ENCODE measurements at regions not wholly inside any gene's neighbourhood (a gene's known extent, or its start where the extent isn't known, plus 50 kb on each side); places are given as distances from the start of the nearest gene placed in this dataset.

DNA sequence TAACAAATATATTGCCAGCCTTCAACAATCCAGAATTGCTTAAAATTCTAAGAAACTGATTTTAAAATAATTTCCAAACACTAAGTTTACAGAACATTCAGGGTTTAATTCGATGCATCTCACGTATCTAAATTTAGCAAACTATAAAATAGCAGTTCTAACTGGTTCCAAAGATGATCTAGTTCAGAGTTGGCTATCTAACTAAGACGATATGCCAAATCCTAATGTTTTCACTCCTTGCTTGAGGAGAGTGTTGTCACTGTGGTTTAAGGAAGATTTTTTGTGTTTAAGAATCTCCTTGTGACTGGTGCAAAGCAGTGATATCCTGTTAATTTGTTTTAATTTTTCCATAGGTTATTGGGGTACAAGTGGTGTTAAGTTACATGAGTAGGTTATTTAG, 311.5 kb upstream of the ID4 start:
- DNase-seq (ENCODE audit: low read depth, low spot score): no peak

More for the DNA sequence above, 311.5 kb upstream of the ID4 start:
- RAD21 ChIA-PET (ENCODE audit: unreplicated experiment): no interaction called here
- no peak overlapping the region for H3K4me2 ChIP-seq (ENCODE audit: control insufficient read depth, insufficient read depth)
- POLR2A ChIA-PET: no interaction called here
- CTCF ChIA-PET: no interaction called here
- ATAC-seq (no peak), FAIRE-seq (no peak)
- TF ChIP-seq NBN (IDR thresholded peaks at IDR 0.05) (no peak), POLR2AphosphoS2 (IDR thresholded peaks at IDR 0.05; ENCODE audit: low read depth, low read length) (no peak), EGR1 (IDR thresholded peaks at IDR 0.05; ENCODE audit: borderline replicate concordance in 1 of 2, low read depth in 2 of 2, low read length in 2 of 2) (no peak), SMC3 (IDR thresholded peaks at IDR 0.05; ENCODE audit: borderline replicate concordance, low read length) (no peak), ZBED1 (IDR thresholded peaks at IDR 0.05; ENCODE audit: borderline replicate concordance) (no peak), HDAC2 (IDR thresholded peaks at IDR 0.05) (no peak), CBFB (IDR thresholded peaks at IDR 0.05; ENCODE audit: low read depth) (no peak), YY1 (IDR thresholded peaks at IDR 0.05; ENCODE audit: low read depth, low read length) (no peak), RFX5 (IDR thresholded peaks at IDR 0.05; ENCODE audit: low read depth, low read length) (no peak)
- TF ChIP-seq, protein P1, sequence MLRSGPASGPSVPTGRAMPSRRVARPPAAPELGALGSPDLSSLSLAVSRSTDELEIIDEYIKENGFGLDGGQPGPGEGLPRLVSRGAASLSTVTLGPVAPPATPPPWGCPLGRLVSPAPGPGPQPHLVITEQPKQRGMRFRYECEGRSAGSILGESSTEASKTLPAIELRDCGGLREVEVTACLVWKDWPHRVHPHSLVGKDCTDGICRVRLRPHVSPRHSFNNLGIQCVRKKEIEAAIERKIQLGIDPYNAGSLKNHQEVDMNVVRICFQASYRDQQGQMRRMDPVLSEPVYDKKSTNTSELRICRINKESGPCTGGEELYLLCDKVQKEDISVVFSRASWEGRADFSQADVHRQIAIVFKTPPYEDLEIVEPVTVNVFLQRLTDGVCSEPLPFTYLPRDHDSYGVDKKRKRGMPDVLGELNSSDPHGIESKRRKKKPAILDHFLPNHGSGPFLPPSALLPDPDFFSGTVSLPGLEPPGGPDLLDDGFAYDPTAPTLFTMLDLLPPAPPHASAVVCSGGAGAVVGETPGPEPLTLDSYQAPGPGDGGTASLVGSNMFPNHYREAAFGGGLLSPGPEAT (IDR thresholded peaks at IDR 0.05; ENCODE audit: low read depth): no peak
- TF ChIP-seq, protein P2, sequence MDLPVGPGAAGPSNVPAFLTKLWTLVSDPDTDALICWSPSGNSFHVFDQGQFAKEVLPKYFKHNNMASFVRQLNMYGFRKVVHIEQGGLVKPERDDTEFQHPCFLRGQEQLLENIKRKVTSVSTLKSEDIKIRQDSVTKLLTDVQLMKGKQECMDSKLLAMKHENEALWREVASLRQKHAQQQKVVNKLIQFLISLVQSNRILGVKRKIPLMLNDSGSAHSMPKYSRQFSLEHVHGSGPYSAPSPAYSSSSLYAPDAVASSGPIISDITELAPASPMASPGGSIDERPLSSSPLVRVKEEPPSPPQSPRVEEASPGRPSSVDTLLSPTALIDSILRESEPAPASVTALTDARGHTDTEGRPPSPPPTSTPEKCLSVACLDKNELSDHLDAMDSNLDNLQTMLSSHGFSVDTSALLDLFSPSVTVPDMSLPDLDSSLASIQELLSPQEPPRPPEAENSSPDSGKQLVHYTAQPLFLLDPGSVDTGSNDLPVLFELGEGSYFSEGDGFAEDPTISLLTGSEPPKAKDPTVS (IDR thresholded peaks at IDR 0.05; ENCODE audit: low read depth, low read length): no peak
- TF ChIP-seq, protein P3, sequence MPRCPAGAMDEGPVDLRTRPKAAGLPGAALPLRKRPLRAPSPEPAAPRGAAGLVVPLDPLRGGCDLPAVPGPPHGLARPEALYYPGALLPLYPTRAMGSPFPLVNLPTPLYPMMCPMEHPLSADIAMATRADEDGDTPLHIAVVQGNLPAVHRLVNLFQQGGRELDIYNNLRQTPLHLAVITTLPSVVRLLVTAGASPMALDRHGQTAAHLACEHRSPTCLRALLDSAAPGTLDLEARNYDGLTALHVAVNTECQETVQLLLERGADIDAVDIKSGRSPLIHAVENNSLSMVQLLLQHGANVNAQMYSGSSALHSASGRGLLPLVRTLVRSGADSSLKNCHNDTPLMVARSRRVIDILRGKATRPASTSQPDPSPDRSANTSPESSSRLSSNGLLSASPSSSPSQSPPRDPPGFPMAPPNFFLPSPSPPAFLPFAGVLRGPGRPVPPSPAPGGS (IDR thresholded peaks at IDR 0.05; ENCODE audit: borderline replicate concordance, insufficient read depth, low read depth, low read length, poor library complexity, severe bottlenecking): no peak
- TF ChIP-seq, protein P4, sequence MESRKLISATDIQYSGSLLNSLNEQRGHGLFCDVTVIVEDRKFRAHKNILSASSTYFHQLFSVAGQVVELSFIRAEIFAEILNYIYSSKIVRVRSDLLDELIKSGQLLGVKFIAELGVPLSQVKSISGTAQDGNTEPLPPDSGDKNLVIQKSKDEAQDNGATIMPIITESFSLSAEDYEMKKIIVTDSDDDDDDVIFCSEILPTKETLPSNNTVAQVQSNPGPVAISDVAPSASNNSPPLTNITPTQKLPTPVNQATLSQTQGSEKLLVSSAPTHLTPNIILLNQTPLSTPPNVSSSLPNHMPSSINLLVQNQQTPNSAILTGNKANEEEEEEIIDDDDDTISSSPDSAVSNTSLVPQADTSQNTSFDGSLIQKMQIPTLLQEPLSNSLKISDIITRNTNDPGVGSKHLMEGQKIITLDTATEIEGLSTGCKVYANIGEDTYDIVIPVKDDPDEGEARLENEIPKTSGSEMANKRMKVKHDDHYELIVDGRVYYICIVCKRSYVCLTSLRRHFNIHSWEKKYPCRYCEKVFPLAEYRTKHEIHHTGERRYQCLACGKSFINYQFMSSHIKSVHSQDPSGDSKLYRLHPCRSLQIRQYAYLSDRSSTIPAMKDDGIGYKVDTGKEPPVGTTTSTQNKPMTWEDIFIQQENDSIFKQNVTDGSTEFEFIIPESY (IDR thresholded peaks at IDR 0.05): no peak
- H3K27ac ChIP-seq (ENCODE audit: control insufficient read depth, insufficient read depth): no peak overlapping the region
- no peak overlapping the region for H3K4me3 ChIP-seq
- 3% methylated on average over 3 of the region's 3 CpGs for WGBS (ENCODE audit: insufficient coverage, insufficient replicate concordance, low lambda C conversion rate, missing lambda C conversion rate)
- SMC1A ChIA-PET (ENCODE audit: uncharacterized antibody, unreplicated experiment): no interaction called here
- in situ Hi-C loops (cut with MboI) (no loop called here), intact Hi-C loops (cut with micrococcal nuclease; ENCODE audit: unreplicated experiment) (no loop called here)
- no peak overlapping the region for H3K9ac ChIP-seq (ENCODE audit: control insufficient read depth, insufficient read depth, low read length)
- H3K79me2 ChIP-seq (ENCODE audit: control insufficient read depth, insufficient read depth, low read length): no peaks in the 10 kb centered on the region
- H3K9me3 ChIP-seq (replicated peaks; ENCODE audit: control insufficient read depth, insufficient read depth, low read length): no peaks in the 10 kb centered on the region
- no peaks in the 10 kb centered on the region for H4K20me1 ChIP-seq (ENCODE audit: control insufficient read depth, insufficient read depth)
- H3K4me1 ChIP-seq (ENCODE audit: control insufficient read depth, insufficient read depth, low read length): no peaks in the 10 kb centered on the region
- H3K36me3 ChIP-seq (ENCODE audit: control insufficient read depth in 2 of 2, insufficient read depth in 2 of 2, low read length in 1 of 2): no peaks in the 10 kb centered on the region
- H2AFZ ChIP-seq (ENCODE audit: control insufficient read depth, low read depth, low read length): no peak overlapping the region
- no TSS peak for BruUV-seq (replicated peaks)
- no peaks in the 10 kb centered on the region for H3K27me3 ChIP-seq (replicated peaks in 1 of 2; ENCODE audit: control insufficient read depth in 2 of 2, insufficient read depth in 2 of 2, low read length in 1 of 2)

Measured in GM12878 (cell line).